Hematopoietic multipotent progenitor cell treated with erythropoietin and hydrocortisone succinate and interleukin-3 and kit ligand, for 4 days (in vitro differentiated cells): ENCODE measurements at regions not wholly inside any gene's neighbourhood (a gene's known extent, or its start where the extent isn't known, plus 50 kb on each side); places are given as distances from the start of the nearest gene placed in this dataset.
"Not testable (repeated sequence)": the region's sequence is repeated elsewhere in the genome, so short reads cannot be mapped to it uniquely, and the experiment has no call there.

ENCODE experiments used
- DNase-seq: peaks from one replicate; pipeline ENCODE4 v3.0.0-alpha.2; 2015

GRCh38 chr1:2953688-2954285 is 67.5 kb upstream of the ACTRT2 start:
- DNase-seq: peak; percentile 5

GRCh38 chr1:2955652-2956051 is 65.6 kb upstream of the ACTRT2 start:
- DNase-seq: no peak

- peak; percentile 71 for DNase-seq
Observed at GRCh38 chr1:2956576-2956975, 64.7 kb upstream of the ACTRT2 start.

- no peak for DNase-seq
Observed at GRCh38 chr1:2957329-2957728, 63.9 kb upstream of the ACTRT2 start.

GRCh38 chr1:2959881-2960280 is 61.4 kb upstream of the ACTRT2 start:
- not testable (repeated sequence) for DNase-seq

GRCh38 chr1:2961081-2961480 is 60.2 kb upstream of the ACTRT2 start:
- DNase-seq: no peak

GRCh38 chr1:2961661-2962060 is 59.6 kb upstream of the ACTRT2 start:
- no peak for DNase-seq

- DNase-seq: no peak
Observed at GRCh38 chr1:2962061-2962460, 59.2 kb upstream of the ACTRT2 start.

GRCh38 chr1:2962541-2962940 is 58.7 kb upstream of the ACTRT2 start:
- DNase-seq: no peak

- DNase-seq: no peak
Observed at GRCh38 chr1:2962946-2963345, 58.3 kb upstream of the ACTRT2 start.

- no peak for DNase-seq
Observed at GRCh38 chr1:2965676-2966075, 55.6 kb upstream of the ACTRT2 start.

GRCh38 chr1:2966449-2967328 is 54.6 kb upstream of the ACTRT2 start:
- no peak for DNase-seq

GRCh38 chr1:2967329-2967725 is 53.9 kb upstream of the ACTRT2 start:
- no peak for DNase-seq

GRCh38 chr1:2967881-2968280 is 53.4 kb upstream of the ACTRT2 start:
- no peak for DNase-seq

GRCh38 chr1:2968471-2968881 is 52.8 kb upstream of the ACTRT2 start:
- no peak for DNase-seq

GRCh38 chr1:2969011-2969844 is 52.0 kb upstream of the ACTRT2 start:
- DNase-seq: no peak

- DNase-seq: peak; percentile 7
Observed at GRCh38 chr1:2969845-2970291, 51.4 kb upstream of the ACTRT2 start.

GRCh38 chr1:2970311-2971071 is 50.8 kb upstream of the ACTRT2 start:
- DNase-seq: no peak

GRCh38 chr1:2971101-2971501 is 50.2 kb upstream of the ACTRT2 start:
- no peak for DNase-seq
